ENCODE measurements at regions not wholly inside any gene's neighbourhood (a gene's known extent, or its start where the extent isn't known, plus 50 kb on each side); places are given as distances from the start of the nearest gene placed in this dataset.

DNA sequence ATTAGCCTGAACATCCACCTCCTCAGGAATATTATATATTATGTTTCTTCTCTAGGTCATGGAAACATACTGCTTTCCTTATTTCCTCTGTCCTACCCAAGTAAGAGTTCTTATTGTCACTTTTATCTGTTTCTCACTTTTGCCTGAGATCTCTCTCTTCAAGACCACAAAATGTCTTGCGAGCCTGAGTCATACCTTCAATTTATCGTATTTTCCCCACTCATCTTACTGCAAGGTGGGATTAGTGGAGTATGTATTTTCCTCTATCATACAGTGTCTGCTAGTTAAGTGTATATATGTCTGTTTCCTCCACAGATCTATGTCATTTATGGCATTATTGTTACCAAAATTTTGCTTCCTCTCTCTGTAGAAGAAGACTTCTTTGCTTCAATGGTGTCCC lies 124.5 kb downstream of the EIF4E start:
- TF ChIP-seq POLR2A (IDR thresholded peaks at IDR 0.05; ENCODE audit: low read length), result no peak
- TF ChIP-seq GATA1 (IDR thresholded peaks at IDR 0.05; ENCODE audit: low read depth, low read length), result no peak
